ENCODE measurements at regions not wholly inside any gene's neighbourhood (a gene's known extent, or its start where the extent isn't known, plus 50 kb on each side); places are given as distances from the start of the nearest gene placed in this dataset.
"Not testable (repeated sequence)": the region's sequence is repeated elsewhere in the genome, so short reads cannot be mapped to it uniquely, and the experiment has no call there.

- 75 to 76% methylated on average over 10 of the region's 10 CpGs for WGBS, 2 donors
- H3K36me3 ChIP-seq = no peaks in the 10 kb centered on the region
- no peak overlapping the region for H3K27ac ChIP-seq
- intact Hi-C loops (cut with DNase I) = no loop called here
- no peaks in the 10 kb centered on the region for H3K4me1 ChIP-seq
- H3K4me3 ChIP-seq = no peak overlapping the region
- H3K9me3 ChIP-seq = no peaks in the 10 kb centered on the region
- H3K27me3 ChIP-seq = no peaks in the 10 kb centered on the region
- FAIRE-seq (no peak), DNase-seq (peak in 4 of 6 donors; percentile 2 to 58 (median 20)), ATAC-seq (no peak)
- TF ChIP-seq CTCF (IDR thresholded peaks at IDR 0.05) = no peak
Observed at GRCh38 chr15:25171111-25171811, 216.5 kb downstream of the SNRPN start.

GRCh38 chr15:25171856-25172687, 217.3 kb downstream of the SNRPN start:
- DNase-seq = peak in 5 of 6 donors; percentile 4 to 38 (median 9)
- H3K27me3 ChIP-seq = no peaks in the 10 kb centered on the region
- ATAC-seq = no peak
- H3K27ac ChIP-seq = no peak overlapping the region
- WGBS, 2 donors = 87% methylated on average over 9 of the region's 9 CpGs
- FAIRE-seq = no peak
- TF ChIP-seq CTCF (IDR thresholded peaks at IDR 0.05) = no peak
- intact Hi-C loops (cut with DNase I) = no loop called here
- H3K36me3 ChIP-seq = no peaks in the 10 kb centered on the region
- no peaks in the 10 kb centered on the region for H3K4me1 ChIP-seq
- H3K9me3 ChIP-seq = no peaks in the 10 kb centered on the region
- H3K4me3 ChIP-seq = no peak overlapping the region

- WGBS, 2 donors = 75 to 78% methylated on average over 6 of the region's 6 CpGs
- no peak overlapping the region for H3K4me3 ChIP-seq
- H3K27ac ChIP-seq = no peak overlapping the region
- no peaks in the 10 kb centered on the region for H3K36me3 ChIP-seq
- DNase-seq (peak in 3 of 6 donors; percentile 3 to 37 (median 6)), ATAC-seq (no peak), FAIRE-seq (no peak)
- H3K27me3 ChIP-seq = no peaks in the 10 kb centered on the region
- intact Hi-C loops (cut with DNase I) = no loop called here
- TF ChIP-seq CTCF (IDR thresholded peaks at IDR 0.05) = no peak
- H3K4me1 ChIP-seq = no peaks in the 10 kb centered on the region
- H3K9me3 ChIP-seq = no peaks in the 10 kb centered on the region
Observed at GRCh38 chr15:25172691-25173090, 217.9 kb downstream of the SNRPN start.

- Histone ChIP-seq H3K4me3 (no peak overlapping the region), H3K27me3 (no peaks in the 10 kb centered on the region), H3K36me3 (no peaks in the 10 kb centered on the region), H3K4me1 (no peaks in the 10 kb centered on the region), H3K9me3 (no peaks in the 10 kb centered on the region), H3K27ac (no peak overlapping the region)
- no peak for FAIRE-seq
- intact Hi-C loops (cut with DNase I) = no loop called here
- 76 to 77% methylated on average over 13 of the region's 13 CpGs for whole genome bisulfite sequencing, 2 donors
- ATAC-seq = no peak
- peak in 4 of 6 donors; percentile 1 to 50 (median 8) for DNase-seq
- TF ChIP-seq CTCF (IDR thresholded peaks at IDR 0.05) = no peak
Observed at GRCh38 chr15:25173241-25174028, 218.6 kb downstream of the SNRPN start.

GRCh38 chr15:25174149-25174548, 219.4 kb downstream of the SNRPN start:
- ATAC-seq; H3K27ac ChIP-seq; H3K4me1 ChIP-seq; H3K9me3 ChIP-seq; intact Hi-C loops (cut with DNase I); H3K4me3 ChIP-seq; H3K27me3 ChIP-seq; FAIRE-seq; H3K36me3 ChIP-seq: not testable (repeated sequence)
- 77 to 85% methylated on average over 10 of the region's 10 CpGs for WGBS, 2 donors
- peak in 1 of 6 donors; percentile 3 for DNase-seq
